HFF-Myc (cell line): ENCODE measurements at regions not wholly inside any gene's neighbourhood (a gene's known extent, or its start where the extent isn't known, plus 50 kb on each side); places are given as distances from the start of the nearest gene placed in this dataset.

ENCODE experiments used
- DNase-seq: peaks from one replicate; pipeline ENCODE4 v3.0.0-alpha.2; 2011; ENCODE audit warnings: low read depth; ENCODE audit errors: extremely low read depth
- H3K4me3 ChIP-seq: replicated peaks from 2 replicates; pipeline ENCODE4 v1.5.1; 2011; ENCODE audit warnings: low read depth, mild to moderate bottlenecking, control low read depth, low read length
- TF ChIP-seq, protein P1 (sequence below): IDR thresholded peaks from 2 replicates; pipeline ENCODE4 v1.5.1; 2012; ENCODE audit warnings: mild to moderate bottlenecking, low read depth, low read length, control low read depth; ENCODE audit errors: missing control alignments

DNA sequence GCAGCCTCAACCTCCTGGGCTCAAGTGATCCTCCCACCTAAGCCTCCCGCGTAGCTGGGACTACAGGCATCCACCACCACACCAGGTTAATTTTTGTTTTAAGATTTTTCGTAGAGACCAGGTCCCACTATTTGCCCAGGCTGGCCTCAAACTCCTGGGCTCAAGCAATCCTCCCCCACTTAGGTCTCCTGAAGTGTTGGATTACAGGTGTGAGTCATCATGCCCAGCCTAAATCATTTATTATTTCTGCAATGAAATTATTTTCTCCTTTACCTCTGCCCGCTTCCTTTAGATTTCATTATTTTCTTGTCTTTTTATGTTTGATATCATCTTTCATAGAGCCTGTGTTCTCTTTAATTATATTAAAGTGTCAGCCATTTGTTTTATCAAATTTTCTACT, 165.2 kb upstream of the OTX2 start:
- H3K4me3 ChIP-seq: no peak overlapping the region
- no peak for DNase-seq
- TF ChIP-seq, protein P1, sequence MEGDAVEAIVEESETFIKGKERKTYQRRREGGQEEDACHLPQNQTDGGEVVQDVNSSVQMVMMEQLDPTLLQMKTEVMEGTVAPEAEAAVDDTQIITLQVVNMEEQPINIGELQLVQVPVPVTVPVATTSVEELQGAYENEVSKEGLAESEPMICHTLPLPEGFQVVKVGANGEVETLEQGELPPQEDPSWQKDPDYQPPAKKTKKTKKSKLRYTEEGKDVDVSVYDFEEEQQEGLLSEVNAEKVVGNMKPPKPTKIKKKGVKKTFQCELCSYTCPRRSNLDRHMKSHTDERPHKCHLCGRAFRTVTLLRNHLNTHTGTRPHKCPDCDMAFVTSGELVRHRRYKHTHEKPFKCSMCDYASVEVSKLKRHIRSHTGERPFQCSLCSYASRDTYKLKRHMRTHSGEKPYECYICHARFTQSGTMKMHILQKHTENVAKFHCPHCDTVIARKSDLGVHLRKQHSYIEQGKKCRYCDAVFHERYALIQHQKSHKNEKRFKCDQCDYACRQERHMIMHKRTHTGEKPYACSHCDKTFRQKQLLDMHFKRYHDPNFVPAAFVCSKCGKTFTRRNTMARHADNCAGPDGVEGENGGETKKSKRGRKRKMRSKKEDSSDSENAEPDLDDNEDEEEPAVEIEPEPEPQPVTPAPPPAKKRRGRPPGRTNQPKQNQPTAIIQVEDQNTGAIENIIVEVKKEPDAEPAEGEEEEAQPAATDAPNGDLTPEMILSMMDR: no peak

DNA sequence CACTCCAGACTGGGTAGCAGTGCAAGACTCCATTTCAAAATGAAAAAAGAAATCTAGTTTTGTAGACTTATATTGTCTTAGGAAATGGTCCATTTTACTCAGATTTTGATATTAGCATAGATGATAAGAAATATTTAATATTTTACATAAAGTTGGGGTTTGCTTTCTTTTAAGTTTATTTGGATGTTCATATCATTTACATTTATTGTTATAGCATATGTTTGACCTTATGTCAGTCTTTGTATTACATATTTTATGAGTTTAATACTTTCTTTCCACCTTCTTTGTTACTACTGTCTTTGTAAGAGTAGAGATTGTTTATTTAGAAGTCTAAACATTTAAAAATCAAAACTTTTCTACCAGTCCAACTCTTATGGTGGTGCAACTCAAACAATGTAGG, 162.7 kb upstream of the OTX2 start:
- H3K4me3 ChIP-seq: no peak overlapping the region
- TF ChIP-seq, protein P1: no peak
- no peak for DNase-seq

DNA sequence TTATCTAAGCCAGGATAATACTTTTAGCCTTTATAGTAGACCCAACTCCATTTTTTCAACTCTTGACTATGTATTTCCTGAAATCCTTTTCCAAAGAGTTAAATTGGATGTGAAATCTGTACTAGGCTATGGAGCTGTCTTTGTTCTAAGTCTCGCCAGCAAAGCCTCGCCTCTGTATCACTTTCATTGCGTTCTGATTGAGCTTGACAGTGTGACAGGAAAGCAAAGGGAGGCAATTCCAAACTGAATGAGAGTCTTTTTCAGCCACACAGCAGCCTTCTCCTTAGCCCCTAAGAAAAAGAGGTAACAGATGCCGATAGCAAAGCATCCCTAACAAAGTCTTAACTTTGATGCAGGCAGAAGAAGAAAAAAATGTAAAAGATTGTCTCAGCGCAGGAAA, 154.6 kb upstream of the OTX2 start:
- DNase-seq: no peak
- TF ChIP-seq, protein P1: no peak
- H3K4me3 ChIP-seq: no peak overlapping the region

DNA sequence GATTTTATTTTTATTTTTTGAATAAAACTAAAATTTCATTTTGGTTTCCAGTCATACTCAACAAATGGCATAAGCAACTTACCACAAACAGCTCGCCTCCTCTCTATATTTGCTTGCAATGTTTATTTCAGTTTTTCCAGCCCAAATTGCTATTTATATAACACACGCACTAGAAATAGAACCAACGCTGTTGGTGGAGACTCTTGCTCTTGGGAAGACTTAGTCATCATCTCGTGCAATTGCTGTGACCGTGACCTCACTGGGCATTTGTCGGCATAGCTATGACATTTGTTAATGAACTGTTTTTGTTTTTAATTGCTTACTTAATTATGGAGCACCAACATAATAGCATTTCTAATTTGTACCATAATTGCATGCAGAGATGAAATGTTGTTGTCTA, 153.1 kb upstream of the OTX2 start:
- no peak for DNase-seq
- TF ChIP-seq, protein P1: no peak
- no peak overlapping the region for H3K4me3 ChIP-seq

DNA sequence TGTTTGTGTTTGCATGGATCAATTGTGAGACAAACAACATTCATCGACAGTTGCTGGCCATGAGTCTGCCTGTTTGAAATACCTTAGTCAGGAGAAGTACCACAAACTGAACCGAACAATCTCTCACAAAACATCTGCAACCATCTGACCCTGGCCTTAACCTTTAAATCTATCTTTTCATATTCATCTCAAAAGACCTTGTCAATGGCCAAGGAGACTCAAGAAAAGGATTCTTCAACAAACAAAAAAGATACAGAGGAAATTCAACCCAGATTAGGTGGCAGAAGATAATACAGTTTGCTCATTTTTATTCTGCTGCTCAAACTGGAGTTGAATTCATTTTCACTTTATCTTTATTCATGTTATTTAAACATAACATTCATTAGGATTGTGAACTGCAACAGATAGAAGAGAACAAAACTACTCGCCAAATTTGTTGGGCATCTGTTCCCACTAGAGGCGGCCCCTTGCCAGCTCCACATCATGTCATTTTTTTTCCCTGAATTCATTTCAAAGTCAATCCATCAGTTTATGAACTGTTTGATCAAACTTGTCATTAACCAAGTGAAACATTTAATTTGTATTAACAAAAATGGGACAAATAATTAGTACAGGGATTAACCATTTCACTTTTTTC, 152.3 kb upstream of the OTX2 start:
- no peak for DNase-seq
- H3K4me3 ChIP-seq: no peak overlapping the region
- TF ChIP-seq, protein P1: no peak

DNA sequence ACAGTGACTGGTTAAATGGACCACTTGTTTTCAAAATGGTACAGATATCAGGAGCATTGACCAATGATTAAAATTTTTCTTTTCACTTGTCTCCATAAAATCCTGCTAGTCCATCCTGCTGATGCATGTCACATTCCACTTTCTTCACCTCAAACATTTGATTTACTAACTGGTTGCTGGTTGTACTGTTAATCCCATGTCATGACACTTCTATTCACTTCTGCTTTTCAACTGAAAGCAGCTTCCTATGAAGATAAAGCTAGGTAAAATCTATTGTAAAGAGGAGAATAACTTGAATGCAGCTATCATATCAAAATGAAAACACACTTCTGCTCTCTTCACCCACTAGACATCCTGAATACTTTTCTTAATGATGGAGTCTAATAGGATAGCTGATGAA, 149.6 kb upstream of the OTX2 start:
- DNase-seq: no peak
- H3K4me3 ChIP-seq: no peak overlapping the region
- TF ChIP-seq, protein P1: no peak

DNA sequence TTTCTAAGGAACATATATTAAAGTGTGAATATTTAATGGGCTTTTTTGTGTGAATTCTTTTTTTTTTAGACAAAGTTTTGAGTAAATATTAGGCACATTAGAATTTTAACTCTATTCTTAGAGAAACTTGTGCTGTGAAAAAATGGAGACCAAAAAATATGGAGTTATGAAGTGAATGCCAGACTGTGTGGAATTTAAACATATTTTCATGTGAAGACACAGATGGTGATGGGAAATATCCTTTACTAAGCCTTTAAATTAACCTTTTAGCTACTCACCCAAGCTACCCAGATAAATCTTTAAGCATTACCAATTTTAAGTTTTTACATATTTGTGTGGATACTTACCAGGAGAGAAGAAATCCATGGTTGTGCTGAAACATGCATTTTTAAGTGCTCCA, 148.8 kb upstream of the OTX2 start:
- TF ChIP-seq, protein P1: no peak
- no peak for DNase-seq
- no peak overlapping the region for H3K4me3 ChIP-seq
